Ishikawa (cell line): ENCODE measurements at regions not wholly inside any gene's neighbourhood (a gene's known extent, or its start where the extent isn't known, plus 50 kb on each side); places are given as distances from the start of the nearest gene placed in this dataset.

Source experiments
- CEBPB ChIP-seq: IDR thresholded peaks from 2 replicates; pipeline ENCODE4 v1.6.1; 2012
- CREB1 ChIP-seq: IDR thresholded peaks from 2 replicates; pipeline ENCODE4 v1.6.1; 2012; ENCODE audit warnings: low read depth
- EGR1 ChIP-seq: IDR thresholded peaks from 2 replicates; pipeline ENCODE4 v1.6.1; 2012
- EP300 ChIP-seq: IDR thresholded peaks from 2 replicates; pipeline ENCODE4 v1.6.1; 2012; ENCODE audit warnings: borderline replicate concordance
- FOXM1 ChIP-seq: IDR thresholded peaks from 2 replicates; pipeline ENCODE4 v1.6.1; 2012; ENCODE audit warnings: low read depth, borderline replicate concordance
- MAX ChIP-seq: IDR thresholded peaks from 2 replicates; pipeline ENCODE4 v1.6.1; 2012
- NFIC ChIP-seq: IDR thresholded peaks from 2 replicates; pipeline ENCODE4 v1.6.1; 2012
- RAD21 ChIP-seq: IDR thresholded peaks from 2 replicates; pipeline ENCODE4 v1.6.1; 2012; ENCODE audit warnings: low read depth
- REST ChIP-seq: IDR thresholded peaks from 2 replicates; pipeline ENCODE4 v1.6.1; 2012; ENCODE audit warnings: low read depth, mild to moderate bottlenecking
- TAF1 ChIP-seq: IDR thresholded peaks from 2 replicates; pipeline ENCODE4 v1.6.1; 2012; ENCODE audit warnings: low read depth, mild to moderate bottlenecking
- TCF12 ChIP-seq: IDR thresholded peaks from 2 replicates; pipeline ENCODE4 v1.6.1; 2012; ENCODE audit warnings: low read depth
- TEAD4 ChIP-seq: IDR thresholded peaks from 2 replicates; pipeline ENCODE4 v1.6.1; 2012
- USF1 ChIP-seq: IDR thresholded peaks from 2 replicates; pipeline ENCODE4 v1.6.1; 2012
- YY1 ChIP-seq: IDR thresholded peaks from 2 replicates; pipeline ENCODE4 v1.6.1; 2012; ENCODE audit warnings: low read depth
- ZBTB7A ChIP-seq: IDR thresholded peaks from 2 replicates; pipeline ENCODE4 v1.6.1; 2012; ENCODE audit warnings: low read depth

GRCh38 chr2:3125001-3125760 lies 252.4 kb downstream of the EIPR1 start:
- no peak for TF ChIP-seq EGR1
- TF ChIP-seq TEAD4 = no peak
- no peak for TF ChIP-seq EP300
- no peak for TF ChIP-seq TAF1
- TF ChIP-seq FOXM1 = no peak
- no peak for TF ChIP-seq USF1
- no peak for TF ChIP-seq REST
- TF ChIP-seq NFIC = no peak
- no peak for TF ChIP-seq ZBTB7A

- no peak for TF ChIP-seq EGR1
- TF ChIP-seq CEBPB = no peak
- TF ChIP-seq RAD21 = no peak
- no peak for TF ChIP-seq YY1
- TF ChIP-seq TEAD4 = no peak
- TF ChIP-seq ZBTB7A = no peak
These were observed 255.1 kb downstream of the EIPR1 start for GRCh38 chr2:3122525-3122924.

- TF ChIP-seq TEAD4 = no peak
- TF ChIP-seq RAD21 = no peak
- TF ChIP-seq TCF12 = no peak
- no peak for TF ChIP-seq USF1
- no peak for TF ChIP-seq NFIC
- TF ChIP-seq EGR1 = no peak
- TF ChIP-seq ZBTB7A = no peak
- TF ChIP-seq YY1 = no peak
- no peak for TF ChIP-seq TAF1
- TF ChIP-seq REST = no peak
- TF ChIP-seq FOXM1 = no peak
- TF ChIP-seq EP300 = no peak
- no peak for TF ChIP-seq MAX
- TF ChIP-seq CEBPB = no peak
- no peak for TF ChIP-seq CREB1
These were observed 256.0 kb downstream of the EIPR1 start for GRCh38 chr2:3121601-3122000.

GRCh38 chr2:3117650-3118216 lies 259.9 kb downstream of the EIPR1 start:
- no peak for TF ChIP-seq TAF1
- no peak for TF ChIP-seq EP300
- TF ChIP-seq CEBPB = no peak
- TF ChIP-seq REST = no peak

- TF ChIP-seq ZBTB7A = no peak
- TF ChIP-seq RAD21 = no peak
- TF ChIP-seq FOXM1 = no peak
- no peak for TF ChIP-seq TCF12
- no peak for TF ChIP-seq TEAD4
- no peak for TF ChIP-seq EP300
- TF ChIP-seq NFIC = no peak
- TF ChIP-seq CEBPB = no peak
- no peak for TF ChIP-seq YY1
- TF ChIP-seq USF1 = no peak
- no peak for TF ChIP-seq MAX
- no peak for TF ChIP-seq CREB1
- no peak for TF ChIP-seq REST
- TF ChIP-seq TAF1 = no peak
- TF ChIP-seq EGR1 = no peak
These were observed 261.2 kb downstream of the EIPR1 start for GRCh38 chr2:3116371-3116770.
